NCI-H510A treated with DMSO at 0.1 percent for 48 hours (cell line): ENCODE measurements at regions not wholly inside any gene's neighbourhood (a gene's known extent, or its start where the extent isn't known, plus 50 kb on each side); places are given as distances from the start of the nearest gene placed in this dataset.
"Not testable (repeated sequence)": the region's sequence is repeated elsewhere in the genome, so short reads cannot be mapped to it uniquely, and the experiment has no call there.

Source experiments
- DNase-seq: peaks from one replicate; lab custom pipeline; 2025; lab: John Stamatoyannopoulos, UW

DNA sequence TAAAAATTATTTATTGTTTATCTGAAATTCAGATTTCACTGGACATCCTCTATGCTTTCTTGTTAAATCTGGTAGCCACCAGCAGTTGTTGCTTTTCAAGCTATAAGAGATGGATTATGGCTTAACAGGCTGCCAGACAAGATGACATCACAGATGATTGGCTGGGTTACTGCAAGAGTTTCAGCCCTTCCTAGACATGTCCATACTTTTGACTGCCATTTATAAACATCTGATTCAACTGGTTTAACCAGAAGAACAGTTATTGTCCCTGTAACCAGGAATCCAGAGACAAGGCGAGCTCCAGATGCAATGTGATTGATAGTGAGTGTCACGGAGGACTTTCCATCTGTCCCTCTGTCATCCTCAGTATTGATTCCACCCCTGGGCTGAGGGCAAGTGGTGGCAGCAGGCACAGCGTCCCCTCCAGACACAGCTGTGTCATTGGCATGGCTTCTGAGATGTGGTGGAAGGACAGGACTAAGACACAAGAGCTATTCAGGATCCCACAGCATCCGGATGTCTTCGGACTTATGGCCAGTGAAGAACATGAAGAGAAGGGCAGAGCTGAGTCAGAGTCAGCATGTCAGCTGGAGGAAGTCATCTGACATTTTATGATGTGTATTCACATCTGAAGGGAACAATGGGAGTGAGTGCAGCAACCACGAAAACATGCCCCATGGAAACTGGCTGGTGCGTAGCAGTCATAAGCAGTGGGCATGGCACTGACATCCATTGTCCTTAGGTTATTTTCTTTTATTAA lies 284.5 kb upstream of the CDYL start:
- no peak for DNase-seq

DNA sequence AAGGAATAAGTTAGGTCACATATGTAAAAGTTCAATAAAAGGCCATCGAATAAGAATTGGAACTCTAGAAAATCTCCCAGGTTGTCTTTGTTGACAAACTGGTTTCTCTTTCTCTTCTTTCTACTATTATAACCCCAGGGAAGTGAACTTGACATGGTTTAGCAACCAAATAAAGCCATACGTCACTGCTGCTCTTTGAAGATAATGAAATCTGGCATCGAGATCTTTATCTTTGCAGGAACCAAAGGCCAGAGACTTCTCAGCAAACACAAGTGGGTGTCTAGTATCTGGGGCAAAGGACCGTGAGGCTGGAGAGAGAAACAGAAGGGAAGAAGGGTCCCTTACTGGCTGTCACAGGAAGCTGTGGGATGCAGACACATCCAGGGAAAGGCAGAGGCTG lies 286.7 kb upstream of the CDYL start:
- no peak for DNase-seq

DNA sequence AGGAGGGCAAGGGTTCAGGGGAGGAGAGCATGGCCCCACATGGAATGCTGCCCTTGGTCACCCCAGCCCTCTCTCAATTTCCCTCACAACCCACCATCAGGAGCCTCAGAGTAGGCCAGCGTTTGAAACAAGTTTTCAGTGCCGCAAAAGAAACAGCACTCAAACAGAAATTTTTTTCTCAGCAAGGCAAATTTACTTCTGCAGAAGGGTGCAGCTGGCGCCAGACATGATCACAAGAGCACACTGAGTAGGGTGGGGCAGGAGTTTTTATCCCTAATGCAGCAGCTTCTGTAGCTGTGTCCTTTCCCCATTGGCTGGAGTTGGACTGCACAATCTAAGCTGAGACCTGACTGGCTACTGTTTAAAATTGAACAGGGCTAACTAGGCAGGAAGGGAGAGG lies 287.8 kb upstream of the CDYL start:
- DNase-seq: no peak

DNA sequence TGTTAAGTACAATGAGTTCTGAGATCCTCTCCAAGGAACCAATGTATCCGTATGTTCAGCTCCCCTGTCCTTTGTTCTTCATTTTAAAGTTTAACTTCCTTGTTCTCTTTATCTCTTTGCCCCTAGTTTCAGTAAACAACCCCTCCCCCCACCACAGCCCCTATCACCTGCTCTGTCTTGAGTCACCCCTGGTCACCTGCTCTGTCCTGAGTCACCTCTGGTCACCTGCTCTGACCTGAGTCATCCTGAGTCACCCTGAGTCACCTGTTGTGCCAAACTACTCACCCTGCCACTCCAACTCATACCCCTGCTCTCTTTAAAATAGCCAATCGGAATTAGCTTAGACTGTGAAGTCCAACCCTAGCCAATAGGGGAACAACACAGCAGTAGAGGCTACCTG lies 288.7 kb upstream of the CDYL start:
- DNase-seq: no peak

DNA sequence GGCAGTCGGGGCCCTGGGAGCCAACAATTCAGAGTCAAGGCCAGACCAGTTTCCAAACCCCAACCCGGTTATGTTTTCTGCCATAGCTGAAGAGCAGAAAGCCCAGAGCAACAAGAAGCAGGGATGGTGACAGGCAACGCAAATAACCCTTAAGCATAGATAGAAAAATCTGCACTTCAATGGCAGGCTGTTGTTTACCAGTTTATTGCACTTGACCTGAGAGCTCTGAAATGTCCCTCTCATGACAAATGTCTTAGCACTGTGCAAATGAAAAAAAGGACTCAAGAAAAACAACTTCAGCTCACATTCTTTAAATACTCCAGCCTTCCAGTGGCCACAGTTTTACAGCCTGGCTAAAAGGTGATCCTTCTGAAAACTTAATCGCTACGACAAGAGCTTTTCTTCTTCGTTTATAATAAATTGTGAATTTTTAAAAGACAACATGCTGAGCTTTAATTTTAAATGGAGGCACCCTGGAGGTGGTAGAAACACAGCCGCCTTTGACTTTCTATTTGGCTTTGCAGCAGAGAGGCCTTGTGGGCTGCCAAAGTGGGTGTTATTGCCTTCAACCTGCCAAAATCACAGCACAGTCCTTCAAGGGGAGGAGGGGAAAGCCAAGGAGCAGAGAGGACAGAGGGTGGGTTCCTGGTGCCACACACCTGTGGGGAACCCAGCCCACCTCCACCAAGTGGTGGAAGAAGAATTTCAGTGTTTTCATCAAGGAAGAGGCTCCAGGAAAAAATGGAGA lies 289.5 kb upstream of the CDYL start:
- DNase-seq: no peak

DNA sequence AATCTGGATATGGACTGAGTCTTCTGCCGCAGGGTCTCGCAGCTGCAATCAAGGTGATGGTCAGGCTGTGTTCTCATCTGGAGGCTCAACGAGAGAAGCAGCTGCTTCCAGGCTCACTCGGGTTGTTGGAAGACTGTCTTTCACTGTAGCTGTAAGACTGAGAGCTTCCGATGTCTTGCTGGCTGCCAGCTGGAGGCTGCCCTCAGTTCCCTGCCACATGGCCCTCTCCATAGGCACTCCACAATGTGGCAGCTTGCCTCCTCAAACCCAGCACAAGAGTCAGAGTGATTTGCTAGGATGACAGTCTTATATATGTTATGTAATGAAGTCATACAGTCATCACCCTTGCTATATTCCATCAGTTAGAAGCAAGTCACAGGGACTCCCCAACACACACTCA lies 290.5 kb upstream of the CDYL start:
- DNase-seq: no peak

DNA sequence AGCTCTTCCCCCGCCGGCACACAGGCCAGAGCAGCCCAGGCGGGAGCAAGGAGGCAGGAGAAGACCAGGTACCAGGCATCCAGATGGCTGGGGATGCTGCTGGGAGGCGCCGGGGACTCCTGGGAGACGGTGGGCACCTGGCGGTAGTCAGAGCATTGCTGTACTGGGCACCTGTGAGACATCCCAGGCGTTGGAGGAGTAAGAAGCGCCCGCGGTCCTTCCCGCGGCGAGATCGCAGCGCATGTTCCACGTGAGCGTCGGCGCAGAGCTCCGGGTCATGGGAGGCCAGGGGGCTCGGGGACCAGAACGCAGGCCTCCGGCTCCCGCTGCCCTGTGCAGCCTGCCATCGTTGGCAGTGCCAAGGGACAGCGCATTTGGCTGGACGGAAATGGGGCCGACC lies 293.7 kb upstream of the CDYL start:
- DNase-seq: no peak

DNA sequence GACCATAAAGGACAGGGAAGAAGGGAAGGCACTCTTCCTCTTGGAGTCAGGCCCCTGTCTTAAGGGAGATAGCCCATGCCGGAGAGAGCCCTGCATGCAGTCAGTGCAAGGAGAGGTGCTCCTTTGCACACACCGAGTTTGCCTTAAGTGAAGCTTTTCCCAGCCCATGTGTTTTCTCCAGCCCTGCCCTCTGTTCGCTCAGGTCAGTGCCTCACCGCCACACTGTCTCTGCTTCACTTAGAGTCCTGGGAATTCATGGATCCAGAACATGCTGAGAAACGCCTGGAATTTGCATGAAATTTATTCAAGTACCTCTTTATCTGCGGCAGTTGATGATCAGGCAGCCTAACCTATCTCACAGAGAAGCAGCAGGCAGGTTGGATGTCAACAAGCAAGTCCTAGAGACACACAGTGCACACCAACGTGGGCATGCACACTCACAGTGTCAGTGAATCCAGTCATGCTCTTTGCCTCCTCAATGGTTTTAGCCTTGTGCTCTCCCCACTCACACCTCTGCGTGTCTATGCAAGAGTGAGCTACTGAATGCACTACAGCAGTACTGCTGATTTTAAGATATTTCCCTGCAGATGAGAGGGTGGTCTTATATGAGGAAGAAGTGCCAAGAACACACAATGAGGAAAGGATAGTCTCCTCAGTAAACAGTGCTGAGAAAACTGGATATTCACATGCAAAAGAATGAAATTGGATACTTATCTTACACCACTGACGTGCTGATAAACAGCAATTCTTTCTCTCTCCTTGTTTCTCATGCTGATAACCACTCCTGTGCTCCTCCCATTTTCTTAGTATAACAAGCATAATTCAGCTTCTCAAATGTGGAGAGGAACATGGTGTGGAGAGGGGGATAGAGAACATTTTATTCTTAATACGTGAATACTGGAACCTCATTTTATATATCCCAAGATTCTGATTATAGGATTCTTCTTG lies 295.1 kb upstream of the CDYL start:
- DNase-seq: no peak

DNA sequence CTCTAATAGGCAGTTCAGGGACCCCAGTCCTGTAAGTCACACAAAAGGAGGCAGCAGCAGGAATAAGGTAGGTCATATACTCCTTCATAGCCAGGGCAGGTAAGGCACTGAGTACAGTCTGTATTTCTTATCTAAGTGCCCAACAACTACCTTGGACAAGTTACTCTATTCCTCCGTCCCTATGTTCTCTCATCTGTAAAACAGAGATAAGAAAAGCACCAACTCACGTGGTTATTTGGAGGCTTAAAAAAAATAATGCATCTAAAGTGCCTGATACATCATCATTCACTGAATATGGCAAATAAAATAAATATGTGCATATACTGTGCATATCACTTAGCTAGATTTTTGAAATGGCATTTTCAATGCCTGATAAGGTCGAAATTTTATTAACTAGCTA lies 298.1 kb upstream of the CDYL start:
- no peak for DNase-seq

DNA sequence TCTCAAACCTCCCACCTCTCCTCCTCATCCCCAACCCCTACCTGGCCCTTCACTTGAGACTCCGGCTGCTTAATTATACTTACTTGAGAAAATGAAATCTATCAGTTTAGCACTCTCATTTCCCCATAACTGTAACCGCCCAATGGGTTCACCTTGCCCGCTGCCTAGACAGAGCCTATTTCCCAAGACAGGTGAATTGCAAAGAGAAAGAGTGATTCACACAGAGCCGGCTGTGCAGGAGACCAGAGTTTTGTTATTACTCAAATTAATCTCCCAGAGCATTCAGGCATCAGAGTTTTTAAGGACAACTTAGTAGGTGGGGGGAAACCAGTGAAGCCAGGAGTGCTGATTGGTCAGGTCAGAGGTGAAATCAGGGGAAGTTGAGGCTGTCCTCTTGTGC lies 301.4 kb upstream of the CDYL start:
- no peak for DNase-seq

DNA sequence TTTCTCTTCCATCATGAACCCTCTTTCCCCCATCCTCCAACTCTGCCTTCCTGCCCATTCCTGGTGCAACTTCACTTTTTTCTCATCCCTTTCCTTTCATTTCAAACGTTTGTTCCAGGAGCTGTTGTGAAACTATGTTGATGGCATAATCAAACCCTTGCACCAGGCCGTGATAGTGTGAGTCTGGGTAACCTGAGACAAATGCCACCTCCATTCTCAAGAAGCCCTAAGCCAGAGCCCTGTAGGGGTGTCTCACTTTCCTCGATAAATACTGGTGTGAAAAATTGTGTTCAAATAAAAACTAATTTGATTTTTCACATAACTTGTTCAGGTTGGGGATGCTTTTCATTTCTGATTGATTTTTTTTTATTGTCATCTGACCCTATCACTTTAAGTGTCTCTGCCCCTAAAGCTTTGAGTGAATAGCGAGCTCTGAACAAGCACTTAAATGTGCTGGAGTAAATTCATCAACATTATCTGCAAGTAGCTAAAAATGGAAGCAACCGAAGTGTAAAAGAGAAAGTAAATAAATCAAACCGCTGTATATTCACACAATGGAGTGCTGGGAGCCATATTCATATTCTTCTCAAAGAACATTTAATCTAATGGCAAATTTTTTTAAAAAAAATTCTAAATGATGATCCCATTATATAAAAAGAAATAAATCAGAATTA lies 303.1 kb upstream of the CDYL start:
- no peak for DNase-seq

DNA sequence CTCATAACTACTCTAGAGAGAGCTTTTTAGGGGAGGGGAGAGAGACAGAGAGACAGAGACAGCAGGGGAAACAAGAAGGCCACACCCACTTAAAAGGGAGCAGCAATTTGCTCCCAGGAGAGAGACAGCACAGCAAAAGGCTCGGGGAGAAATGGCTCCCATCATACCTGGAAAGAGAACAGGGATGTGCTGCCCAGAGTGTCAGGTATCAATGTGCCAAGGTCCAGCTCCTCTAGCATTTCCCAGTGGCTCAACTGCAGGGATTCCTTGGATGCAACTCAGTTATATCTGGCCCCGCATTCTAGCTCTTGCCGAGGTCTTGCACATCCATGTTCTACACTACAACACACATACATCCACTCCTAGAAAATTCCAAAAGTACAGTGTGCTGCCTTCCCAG lies 304.0 kb upstream of the CDYL start:
- DNase-seq: no peak

DNA sequence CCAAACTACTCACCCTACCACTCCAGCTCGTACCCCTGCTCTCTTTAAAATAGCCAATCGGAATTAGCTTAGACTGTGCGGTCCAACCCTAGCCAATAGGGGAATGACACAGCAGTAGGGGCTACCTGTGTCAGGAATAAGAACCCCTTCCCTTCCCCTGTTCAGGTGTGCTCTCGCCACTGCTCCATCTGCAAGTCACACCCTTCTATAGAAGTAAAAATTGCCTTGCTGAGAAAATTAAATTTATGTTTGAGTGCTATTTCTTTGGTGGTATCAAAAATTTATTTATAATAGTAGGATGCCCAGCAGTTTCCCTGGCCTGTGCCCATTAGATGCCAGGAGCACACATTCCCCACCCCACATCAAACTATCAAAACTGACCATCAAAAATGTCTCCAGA lies 304.7 kb upstream of the CDYL start:
- not testable (repeated sequence) for DNase-seq

DNA sequence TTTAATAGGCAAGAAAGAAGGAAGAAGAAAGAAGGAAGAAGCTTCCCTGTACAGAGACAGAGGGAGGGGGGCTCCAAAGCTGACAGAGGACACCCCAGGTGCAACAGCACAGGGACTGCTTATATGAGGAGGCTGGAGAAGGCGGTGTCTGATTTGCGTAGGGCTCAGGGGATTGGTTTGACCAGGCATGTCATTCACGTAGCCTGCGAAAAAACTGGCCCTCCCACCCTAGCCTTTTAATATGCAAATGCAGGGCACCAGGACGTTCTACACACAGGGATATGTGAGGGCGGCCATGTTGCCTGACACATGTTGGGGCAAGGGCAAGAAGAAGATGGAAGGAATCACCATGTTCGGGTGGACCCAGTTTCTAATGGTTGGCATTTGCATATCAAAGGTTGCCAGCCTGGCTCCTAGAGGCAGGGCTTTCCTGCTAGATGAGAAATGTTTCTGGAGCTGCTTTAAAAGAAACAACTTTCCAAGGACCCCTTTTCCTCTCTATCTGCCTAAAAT lies 305.4 kb upstream of the CDYL start:
- DNase-seq: no peak

DNA sequence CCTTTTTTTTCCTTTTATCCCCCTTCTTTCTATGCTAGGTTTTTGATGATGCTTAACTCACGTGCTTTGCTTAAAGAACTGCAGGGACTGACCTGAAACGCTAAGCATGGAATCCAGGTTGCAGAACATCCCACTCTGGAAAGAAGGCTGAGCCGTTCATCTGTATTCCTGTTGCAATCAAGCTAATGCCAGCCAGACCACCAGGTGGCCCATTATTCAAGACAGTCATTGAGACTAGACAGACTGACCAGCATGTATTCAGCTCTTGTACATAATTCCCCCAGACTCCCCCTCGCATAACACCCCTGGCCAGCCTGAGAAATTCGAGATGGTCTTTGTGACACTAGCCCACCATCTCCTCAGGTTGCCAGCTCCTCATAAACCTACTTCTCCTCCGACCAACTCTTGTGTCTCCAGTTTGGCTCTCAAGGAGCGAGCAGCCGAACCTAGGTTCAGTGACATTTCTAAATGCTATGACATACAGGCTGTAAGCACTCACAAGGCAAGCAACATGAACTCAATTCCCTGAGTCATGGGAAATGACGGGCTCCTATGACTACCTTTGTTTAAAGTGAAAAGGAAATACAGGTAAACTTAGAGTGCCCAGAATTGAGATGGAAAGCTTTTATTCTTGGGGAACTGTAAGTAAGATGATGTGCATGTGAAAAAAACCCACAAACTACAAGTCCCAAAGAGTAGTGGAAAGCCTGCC lies 309.3 kb upstream of the CDYL start:
- DNase-seq: no peak

DNA sequence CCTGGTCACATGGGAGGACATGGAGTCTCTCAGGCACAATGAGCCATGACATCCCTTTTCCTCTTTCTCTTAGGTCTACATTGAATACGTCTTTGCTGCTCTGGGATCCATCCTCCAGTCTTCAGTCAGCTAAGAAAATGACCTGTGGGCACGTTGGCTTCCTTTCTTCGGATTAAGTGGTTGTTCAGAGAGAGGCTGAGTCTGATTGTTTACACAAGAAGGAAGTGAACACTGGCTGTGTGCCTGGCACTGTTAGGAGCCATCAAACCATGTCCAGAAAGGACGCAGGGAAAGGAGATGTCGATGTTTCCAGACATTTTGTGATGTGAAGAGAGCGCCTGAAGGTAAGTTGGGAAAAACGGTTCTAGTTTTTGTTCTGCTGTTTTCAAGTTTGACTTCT lies 309.9 kb upstream of the CDYL start:
- DNase-seq: no peak

DNA sequence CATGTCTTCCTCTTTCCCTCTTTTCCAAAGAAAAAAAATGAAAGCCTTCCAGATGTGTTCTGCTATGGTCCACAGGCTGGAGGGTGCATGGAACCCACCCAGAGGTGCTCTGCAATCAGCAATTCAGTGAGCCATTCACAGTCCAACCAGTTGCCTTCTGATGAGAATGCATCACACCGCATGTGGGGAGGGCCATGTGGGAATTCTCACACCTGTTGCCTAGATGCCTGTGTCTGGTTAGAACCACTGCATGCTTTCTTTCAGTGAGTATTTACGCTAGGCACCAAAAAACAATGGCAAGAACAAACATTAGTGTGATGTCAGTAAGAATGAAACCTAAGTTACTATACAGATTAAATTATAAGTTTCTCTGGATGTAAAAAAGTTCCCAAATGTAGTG lies 311.6 kb upstream of the CDYL start:
- DNase-seq: no peak

DNA sequence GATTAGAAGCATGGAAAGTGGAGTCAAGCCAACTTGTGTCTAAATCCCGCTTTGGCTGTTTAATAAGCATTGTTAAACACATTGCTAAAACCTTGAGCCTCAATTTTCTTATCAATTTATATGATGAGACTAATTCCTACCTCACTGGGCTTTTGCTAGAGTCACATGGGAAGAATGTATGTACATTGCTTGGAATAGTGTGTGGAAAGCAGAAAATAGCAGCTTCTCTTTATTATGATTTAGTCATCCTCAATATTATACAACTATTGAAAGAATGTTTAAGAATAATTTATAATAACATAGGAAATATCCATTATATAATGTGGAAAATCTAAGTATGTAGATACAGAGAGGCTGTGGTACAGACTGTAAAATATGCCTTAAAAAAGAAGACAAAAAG lies 313.0 kb upstream of the CDYL start:
- DNase-seq: no peak

DNA sequence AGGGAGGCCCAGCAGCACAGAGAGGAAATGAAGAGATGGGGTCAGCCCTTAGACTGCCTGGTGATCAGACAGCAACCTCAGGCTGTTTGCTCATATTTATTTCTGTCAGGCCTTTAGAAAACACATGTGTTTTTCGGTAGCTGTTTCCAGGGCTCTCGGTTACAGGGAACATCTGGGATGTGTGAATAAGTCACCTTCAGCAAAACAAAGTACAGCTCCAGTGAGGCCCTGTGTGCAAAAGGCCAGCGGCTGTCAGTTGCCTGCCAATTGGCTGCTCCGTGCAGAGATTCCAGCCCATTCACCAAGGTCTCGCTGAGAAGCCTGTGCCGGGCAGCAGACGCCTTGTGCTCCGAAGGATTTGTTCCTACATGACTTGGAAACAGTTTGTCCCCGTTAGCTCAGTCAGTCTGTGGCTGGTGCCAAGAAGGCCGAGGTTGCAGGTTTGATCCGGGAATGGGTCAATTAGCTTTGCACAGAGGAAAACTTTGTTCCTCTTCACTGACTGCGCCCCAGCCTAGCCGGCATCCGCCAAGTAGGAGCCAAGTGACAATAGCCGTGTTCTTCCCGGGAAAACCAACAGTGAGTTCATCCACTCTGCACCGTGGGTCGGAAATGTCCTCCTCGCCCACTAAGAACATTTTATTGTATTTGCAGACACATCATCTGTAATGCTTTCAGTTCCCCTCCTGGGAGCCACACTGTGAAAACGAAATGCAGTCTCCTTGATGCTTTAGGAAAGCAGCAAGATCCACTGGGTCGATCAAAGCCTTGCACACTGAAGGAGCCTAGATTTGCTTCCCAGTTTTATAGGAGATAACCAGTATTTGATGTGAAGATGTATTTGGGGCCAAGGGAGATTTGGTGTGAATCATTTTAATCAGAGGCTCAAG lies 315.4 kb upstream of the CDYL start:
- DNase-seq: no peak

DNA sequence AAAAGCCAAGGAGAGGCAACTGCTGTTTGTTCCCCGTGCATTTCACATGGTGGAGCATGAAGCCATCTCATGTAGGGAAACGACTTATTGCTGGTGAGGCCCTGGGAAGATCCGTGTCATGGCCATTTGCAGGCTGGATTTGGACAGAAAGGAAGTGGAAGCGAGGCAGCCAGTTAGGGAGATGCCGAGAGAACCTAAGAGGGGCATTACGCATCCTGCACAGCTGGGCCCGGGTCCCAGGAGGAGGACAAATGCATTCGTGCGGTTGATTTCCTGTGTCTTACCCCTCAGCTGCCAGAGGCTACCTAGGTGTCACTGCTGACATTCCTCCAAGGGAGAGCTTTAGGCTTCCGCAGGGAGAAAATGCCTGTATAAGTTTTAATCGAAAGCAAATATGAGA lies 316.2 kb upstream of the CDYL start:
- no peak for DNase-seq
